HepG2 (cell line): ENCODE measurements at regions not wholly inside any gene's neighbourhood (a gene's known extent, or its start where the extent isn't known, plus 50 kb on each side); places are given as distances from the start of the nearest gene placed in this dataset.

ENCODE experiments used
- ATAC-seq: fragments of 200-7000 bp; cut with Tn5 transposase; 3 replicates; pipeline ENCODE4 v1.9.1; 2020; ENCODE audit warnings: mild to moderate bottlenecking, moderate library complexity
- BruUV-seq: library from RNA; stranded (reverse); fragments of 400-500 nt; replicated peaks from 2 replicates; lab custom pipeline; 2021; lab: Mats Ljungman, UMichigan
- CTCF ChIA-PET: fragments of 300-600 bp; formaldehyde crosslinking; extraction: SDS; loops from one replicate; lab custom pipeline; 2021; ENCODE audit warnings: low total read pairs, inconsistent platforms, low intra/inter-chr PET ratio; lab: Yijun Ruan, JAX
- POLR2A ChIA-PET: fragments of 350-600 bp; sonication (Branson Sonifier 250); formaldehyde crosslinking; loops from one replicate; lab custom pipeline; 2020; ENCODE audit warnings: antibody characterized with exemption, inconsistent platforms; lab: Yijun Ruan, JAX
- DNase-seq: peaks from one replicate; pipeline ENCODE4 v3.0.0-alpha.2; 2015; ENCODE audit warnings: low spot score
- FAIRE-seq: peaks from 3 replicates; lab custom pipeline; 2011; peaks lifted over from hg19 to GRCh38; lab: Jason Lieb, UNC
- H2AFZ ChIP-seq: one replicate; pipeline ENCODE4 v1.6.1; 2011; ENCODE audit warnings: low read length, inconsistent platforms
- H3K27ac ChIP-seq: fragments of 300-600 bp; 3 replicates; pipeline ENCODE4 v1.8.0; 2011; ENCODE audit warnings: mixed run types, mild to moderate bottlenecking, mixed read lengths, low read length, inconsistent platforms; ENCODE audit not compliant: insufficient read depth; ENCODE audit errors: extremely low read length
- H3K27me3 ChIP-seq, 2 experiments: fragments of 200-600 bp in 1 of 2; 2 replicates in 1 of 2; 3 replicates in 1 of 2; pipeline versions ENCODE4 v1.6.0 to v1.8.0; 2011; ENCODE audit warnings: low read length in 2 of 2, mild to moderate bottlenecking in 2 of 2, moderate library complexity in 2 of 2, inconsistent platforms in 1 of 2; ENCODE audit not compliant: insufficient read depth in 2 of 2, control insufficient read depth in 1 of 2
- H3K36me3 ChIP-seq, 2 experiments: fragments of 200-600 bp in 1 of 2; replicated peaks in 1 of 2; 2 replicates in 1 of 2; 3 replicates in 1 of 2; pipeline versions ENCODE4 v1.5.1 to v1.8.0; 2011; ENCODE audit warnings: low read length in 2 of 2, inconsistent platforms in 1 of 2; ENCODE audit not compliant: insufficient read depth in 2 of 2, control insufficient read depth in 1 of 2
- H3K4me1 ChIP-seq: 2 replicates; pipeline ENCODE4 v1.5.1; 2012; ENCODE audit warnings: low read length, inconsistent platforms; ENCODE audit not compliant: insufficient read depth
- H3K4me2 ChIP-seq: 2 replicates; pipeline ENCODE4 v1.6.0; 2011; ENCODE audit warnings: low read depth, low read length, inconsistent platforms
- H3K4me3 ChIP-seq, 3 experiments: fragments of 200-600 bp in 1 of 3; sonication (generic), shearing (Covaris generic) in 1 of 3; replicated peaks in 1 of 3; 2 replicates each; pipeline ENCODE4 v1.5.1; 2011 to 2016; ENCODE audit warnings: low read length in 3 of 3, inconsistent platforms in 2 of 3, low read depth in 2 of 3, mild to moderate bottlenecking in 2 of 3, control low read depth in 1 of 3, mixed read lengths in 1 of 3; ENCODE audit not compliant: insufficient read depth in 1 of 3
- H3K79me2 ChIP-seq: one replicate; pipeline ENCODE4 v1.6.1; 2011; ENCODE audit warnings: low read length, inconsistent platforms; ENCODE audit not compliant: insufficient read depth
- H3K9ac ChIP-seq: 2 replicates; pipeline ENCODE4 v1.6.0; 2011; ENCODE audit warnings: mild to moderate bottlenecking, low read depth, low read length, inconsistent platforms; ENCODE audit not compliant: insufficient read depth
- H3K9me3 ChIP-seq: 2 replicates; pipeline ENCODE4 v1.5.1; 2012; ENCODE audit warnings: mild to moderate bottlenecking, low read length
- H4K20me1 ChIP-seq: 2 replicates; pipeline ENCODE4 v1.6.0; 2011; ENCODE audit warnings: inconsistent platforms, mild to moderate bottlenecking, low read length, moderate library complexity; ENCODE audit not compliant: insufficient read depth
- BHLHE40 ChIP-seq: IDR thresholded peaks from 2 replicates; pipeline ENCODE4 v1.6.1; 2011; ENCODE audit warnings: low read length, improper control_type of control experiment
- CBFB ChIP-seq: sonication (generic); formaldehyde crosslinking; IDR thresholded peaks from 2 replicates; pipeline ENCODE4 v1.4.0; 2020; ENCODE audit warnings: missing genetic modification reagents
- GATAD2A ChIP-seq: IDR thresholded peaks from 2 replicates; pipeline ENCODE4 v1.6.1; 2016
- MED13 ChIP-seq: sonication (generic); formaldehyde crosslinking; IDR thresholded peaks from 2 replicates; pipeline ENCODE4 v1.5.0; 2020; ENCODE audit warnings: missing genetic modification reagents
- ONECUT2 ChIP-seq: sonication (generic); formaldehyde crosslinking; IDR thresholded peaks from 2 replicates; pipeline ENCODE4 v1.4.0; 2020; ENCODE audit warnings: missing genetic modification reagents
- PHB2 ChIP-seq: fragments of 450-650 bp; IDR thresholded peaks from 2 replicates; pipeline ENCODE4 v1.6.1; 2018; ENCODE audit not compliant: partially characterized antibody
- RARA ChIP-seq: IDR thresholded peaks from 2 replicates; pipeline ENCODE4 v1.6.1; 2016; ENCODE audit warnings: missing genetic modification reagents, missing compliant biosample characterization
- RBAK ChIP-seq: sonication (generic); formaldehyde crosslinking; IDR thresholded peaks from 2 replicates; pipeline ENCODE4 v1.5.1; 2020; ENCODE audit warnings: mild to moderate bottlenecking, missing genetic modification reagents
- TBX3 ChIP-seq: fragments of 450-650 bp; IDR thresholded peaks from 2 replicates; pipeline ENCODE4 v1.6.1; 2017; ENCODE audit warnings: antibody characterized with exemption, mild to moderate bottlenecking, inconsistent platforms, borderline replicate concordance
- ZNF136 ChIP-seq: sonication (generic); formaldehyde crosslinking; IDR thresholded peaks from 2 replicates; pipeline ENCODE4 v1.8.1; 2022; ENCODE audit warnings: low read depth, mild to moderate bottlenecking, moderate library complexity, missing genetic modification reagents
- ZNF234 ChIP-seq: sonication (generic); formaldehyde crosslinking; conservative IDR thresholded peaks from 2 replicates; pipeline ENCODE4 v1.5.1; 2020; ENCODE audit warnings: mild to moderate bottlenecking, missing genetic modification reagents
- ZNF263 ChIP-seq: sonication (generic); formaldehyde crosslinking; IDR thresholded peaks from 2 replicates; pipeline ENCODE4 v1.4.0; 2020; ENCODE audit warnings: missing genetic modification reagents
- ZNF550 ChIP-seq: sonication (generic); formaldehyde crosslinking; IDR thresholded peaks from 2 replicates; pipeline ENCODE4 v1.4.0; 2020; ENCODE audit warnings: mild to moderate bottlenecking, missing genetic modification reagents, borderline replicate concordance
- ZNF562 ChIP-seq: sonication (generic); formaldehyde crosslinking; IDR thresholded peaks from 2 replicates; pipeline ENCODE4 v1.8.0; 2022; ENCODE audit warnings: missing genetic modification reagents, borderline replicate concordance
- ZNF563 ChIP-seq: sonication (generic); formaldehyde crosslinking; IDR thresholded peaks from 2 replicates; pipeline ENCODE4 v1.8.0; 2022; ENCODE audit warnings: mild to moderate bottlenecking, moderate library complexity, missing genetic modification reagents
- ZNF777 ChIP-seq: sonication (generic); formaldehyde crosslinking; IDR thresholded peaks from 2 replicates; pipeline ENCODE4 v1.4.0; 2020; ENCODE audit warnings: missing genetic modification reagents
- in situ Hi-C: cut with HindIII; loops from 2 replicates; pipeline ENCODE4 v1.10.0; 2017; ENCODE audit warnings: low pct_unique_long_range_greater_than_20kb; ENCODE audit not compliant: extremely low pct_ligation_motif_present
- intact Hi-C: fragments of 100-400 bp; cut with micrococcal nuclease; formaldehyde crosslinking; loops from one replicate; pipeline ENCODE4 v1.10.0; 2022; ENCODE audit not compliant: unreplicated experiment
- TF ChIP-seq, protein P1 (sequence below): IDR thresholded peaks from 2 replicates; pipeline ENCODE4 v1.4.0; 2020; ENCODE audit warnings: mild to moderate bottlenecking, missing genetic modification reagents
- TF ChIP-seq, protein P2 (sequence below): sonication (generic); formaldehyde crosslinking; IDR thresholded peaks from 2 replicates; pipeline ENCODE4 v1.4.0; 2020; ENCODE audit warnings: low read depth, mild to moderate bottlenecking, missing genetic modification reagents
- TF ChIP-seq, protein P3 (sequence below): sonication (generic); formaldehyde crosslinking; IDR thresholded peaks from 2 replicates; pipeline ENCODE4 v1.4.0; 2020; ENCODE audit warnings: mild to moderate bottlenecking, missing genetic modification reagents
- TF ChIP-seq, protein P4 (sequence below): sonication (generic); formaldehyde crosslinking; conservative IDR thresholded peaks from 2 replicates; pipeline ENCODE4 v1.4.0; 2020; ENCODE audit warnings: missing genetic modification reagents

DNA sequence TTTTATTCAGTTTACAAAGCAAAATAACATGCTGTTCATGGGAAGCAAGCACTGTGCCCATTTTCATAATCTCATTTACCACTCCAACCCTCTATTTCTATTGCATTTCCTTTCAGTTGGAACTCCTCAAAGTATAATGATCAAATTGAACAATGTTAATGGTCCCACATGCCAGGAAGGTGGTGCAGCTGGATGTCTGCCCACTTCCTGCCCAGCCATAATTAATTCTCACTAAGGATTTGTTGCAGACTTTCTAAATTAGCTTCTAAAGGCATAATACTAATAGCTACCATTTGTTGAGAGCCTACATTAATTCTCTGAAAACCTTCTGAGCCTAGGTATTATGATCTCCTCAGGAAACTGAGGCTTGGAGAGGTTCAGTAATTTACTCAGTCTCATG, 316.1 kb upstream of the TPM1 start:
- H3K4me2 ChIP-seq, result no peak overlapping the region
- no peak for DNase-seq
- CTCF ChIA-PET, result no interaction called here
- no peak overlapping the region for H3K4me3 ChIP-seq
- no peaks in the 10 kb centered on the region; a peak in 1 of 5 replicates for H3K36me3 ChIP-seq
- TF ChIP-seq, protein P1, sequence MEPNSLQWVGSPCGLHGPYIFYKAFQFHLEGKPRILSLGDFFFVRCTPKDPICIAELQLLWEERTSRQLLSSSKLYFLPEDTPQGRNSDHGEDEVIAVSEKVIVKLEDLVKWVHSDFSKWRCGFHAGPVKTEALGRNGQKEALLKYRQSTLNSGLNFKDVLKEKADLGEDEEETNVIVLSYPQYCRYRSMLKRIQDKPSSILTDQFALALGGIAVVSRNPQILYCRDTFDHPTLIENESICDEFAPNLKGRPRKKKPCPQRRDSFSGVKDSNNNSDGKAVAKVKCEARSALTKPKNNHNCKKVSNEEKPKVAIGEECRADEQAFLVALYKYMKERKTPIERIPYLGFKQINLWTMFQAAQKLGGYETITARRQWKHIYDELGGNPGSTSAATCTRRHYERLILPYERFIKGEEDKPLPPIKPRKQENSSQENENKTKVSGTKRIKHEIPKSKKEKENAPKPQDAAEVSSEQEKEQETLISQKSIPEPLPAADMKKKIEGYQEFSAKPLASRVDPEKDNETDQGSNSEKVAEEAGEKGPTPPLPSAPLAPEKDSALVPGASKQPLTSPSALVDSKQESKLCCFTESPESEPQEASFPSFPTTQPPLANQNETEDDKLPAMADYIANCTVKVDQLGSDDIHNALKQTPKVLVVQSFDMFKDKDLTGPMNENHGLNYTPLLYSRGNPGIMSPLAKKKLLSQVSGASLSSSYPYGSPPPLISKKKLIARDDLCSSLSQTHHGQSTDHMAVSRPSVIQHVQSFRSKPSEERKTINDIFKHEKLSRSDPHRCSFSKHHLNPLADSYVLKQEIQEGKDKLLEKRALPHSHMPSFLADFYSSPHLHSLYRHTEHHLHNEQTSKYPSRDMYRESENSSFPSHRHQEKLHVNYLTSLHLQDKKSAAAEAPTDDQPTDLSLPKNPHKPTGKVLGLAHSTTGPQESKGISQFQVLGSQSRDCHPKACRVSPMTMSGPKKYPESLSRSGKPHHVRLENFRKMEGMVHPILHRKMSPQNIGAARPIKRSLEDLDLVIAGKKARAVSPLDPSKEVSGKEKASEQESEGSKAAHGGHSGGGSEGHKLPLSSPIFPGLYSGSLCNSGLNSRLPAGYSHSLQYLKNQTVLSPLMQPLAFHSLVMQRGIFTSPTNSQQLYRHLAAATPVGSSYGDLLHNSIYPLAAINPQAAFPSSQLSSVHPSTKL (CRISPR knock-in tag), result no peak
- TF ChIP-seq ZNF563 (CRISPR knock-in tag) (no peak), CBFB (CRISPR knock-in tag) (no peak), PHB2 (no peak), ZNF234 (CRISPR knock-in tag) (no peak), ZNF562 (no peak), ZNF550 (CRISPR knock-in tag) (no peak), RBAK (CRISPR knock-in tag) (no peak), RARA (CRISPR knock-in tag) (no peak), TBX3 (no peak), GATAD2A (CRISPR knock-in tag) (no peak), MED13 (no peak), ONECUT2 (no peak), ZNF263 (CRISPR knock-in tag) (no peak), ZNF136 (CRISPR knock-in tag) (no peak), BHLHE40 (no peak), ZNF777 (no peak)
- TF ChIP-seq, protein P2, sequence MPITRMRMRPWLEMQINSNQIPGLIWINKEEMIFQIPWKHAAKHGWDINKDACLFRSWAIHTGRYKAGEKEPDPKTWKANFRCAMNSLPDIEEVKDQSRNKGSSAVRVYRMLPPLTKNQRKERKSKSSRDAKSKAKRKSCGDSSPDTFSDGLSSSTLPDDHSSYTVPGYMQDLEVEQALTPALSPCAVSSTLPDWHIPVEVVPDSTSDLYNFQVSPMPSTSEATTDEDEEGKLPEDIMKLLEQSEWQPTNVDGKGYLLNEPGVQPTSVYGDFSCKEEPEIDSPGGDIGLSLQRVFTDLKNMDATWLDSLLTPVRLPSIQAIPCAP (CRISPR knock-in tag), result no peak
- TF ChIP-seq, protein P3, sequence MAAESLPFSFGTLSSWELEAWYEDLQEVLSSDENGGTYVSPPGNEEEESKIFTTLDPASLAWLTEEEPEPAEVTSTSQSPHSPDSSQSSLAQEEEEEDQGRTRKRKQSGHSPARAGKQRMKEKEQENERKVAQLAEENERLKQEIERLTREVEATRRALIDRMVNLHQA (CRISPR knock-in tag), result no peak
- TF ChIP-seq, protein P4, sequence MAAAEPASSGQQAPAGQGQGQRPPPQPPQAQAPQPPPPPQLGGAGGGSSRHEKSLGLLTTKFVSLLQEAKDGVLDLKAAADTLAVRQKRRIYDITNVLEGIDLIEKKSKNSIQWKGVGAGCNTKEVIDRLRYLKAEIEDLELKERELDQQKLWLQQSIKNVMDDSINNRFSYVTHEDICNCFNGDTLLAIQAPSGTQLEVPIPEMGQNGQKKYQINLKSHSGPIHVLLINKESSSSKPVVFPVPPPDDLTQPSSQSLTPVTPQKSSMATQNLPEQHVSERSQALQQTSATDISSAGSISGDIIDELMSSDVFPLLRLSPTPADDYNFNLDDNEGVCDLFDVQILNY, result no peak
- H3K79me2 ChIP-seq, result no peaks in the 10 kb centered on the region
- intact Hi-C loops (no loop called here), in situ Hi-C loops (no loop called here)
- no peaks in the 10 kb centered on the region for H4K20me1 ChIP-seq
- no peaks in the 10 kb centered on the region for H3K27me3 ChIP-seq
- ATAC-seq, result no peak
- FAIRE-seq, result no peak
- H3K9me3 ChIP-seq, result no peaks in the 10 kb centered on the region
- H3K27ac ChIP-seq, result no peak overlapping the region
- H2AFZ ChIP-seq, result no peak overlapping the region
- no peak overlapping the region for H3K9ac ChIP-seq
- BruUV-seq, result no TSS peak
- POLR2A ChIA-PET, result no interaction called here
- H3K4me1 ChIP-seq, result no peaks in the 10 kb centered on the region
